WTC11 (cell line): ENCODE measurements at regions not wholly inside any gene's neighbourhood (a gene's known extent, or its start where the extent isn't known, plus 50 kb on each side); places are given as distances from the start of the nearest gene placed in this dataset.

Experiments
- ATAC-seq: fragments of 200-7000 bp; cut with Tn5 transposase; 2 replicates; pipeline ENCODE4 v1.10.0; 2021; ENCODE audit warnings: mild to moderate bottlenecking, moderate library complexity
- CTCF ChIA-PET: fragments of 300-600 bp; sonication (Branson Sonifier 250); formaldehyde crosslinking; loops from one replicate; lab custom pipeline; 2021; ENCODE audit warnings: antibody characterized with exemption; lab: Charles Lee
- POLR2A ChIA-PET: fragments of 350-600 bp; sonication (Branson Sonifier 250); formaldehyde crosslinking; loops from one replicate; lab custom pipeline; 2021; ENCODE audit warnings: antibody characterized with exemption; lab: Charles Lee
- DNase-seq: peaks from one replicate; pipeline ENCODE4 v3.0.0; 2021; ENCODE audit warnings: low spot score
- H3K27ac Mint-ChIP-seq: 2 replicates; pipeline ENCODE4 v1.8.0; 2021; ENCODE audit warnings: mixed read lengths
- H3K27me3 Mint-ChIP-seq: 2 replicates; pipeline ENCODE4 v1.8.0; 2021; ENCODE audit warnings: low read depth, mild to moderate bottlenecking, moderate library complexity, mixed read lengths
- H3K36me3 Mint-ChIP-seq: 2 replicates; pipeline ENCODE4 v1.8.0; 2021; ENCODE audit warnings: mixed read lengths
- H3K4me1 Mint-ChIP-seq: 2 replicates; pipeline ENCODE4 v1.8.0; 2022; ENCODE audit warnings: mixed read lengths
- H3K4me3 Mint-ChIP-seq: 2 replicates; pipeline ENCODE4 v1.8.0; 2021; ENCODE audit warnings: mild to moderate bottlenecking, moderate library complexity, mixed read lengths
- H3K9me3 Mint-ChIP-seq: 2 replicates; pipeline ENCODE4 v1.8.0; 2021; ENCODE audit warnings: mixed read lengths
- ATF3 ChIP-seq: sonication (generic); formaldehyde crosslinking; conservative IDR thresholded peaks from 2 replicates; pipeline ENCODE4 v1.8.1; 2022; ENCODE audit warnings: mild to moderate bottlenecking, missing genetic modification reagents
- CREB1 ChIP-seq: sonication (generic); formaldehyde crosslinking; IDR thresholded peaks from 2 replicates; pipeline ENCODE4 v1.8.0; 2023; ENCODE audit warnings: mild to moderate bottlenecking, missing genetic modification reagents
- ELF4 ChIP-seq: sonication (generic); formaldehyde crosslinking; IDR thresholded peaks from 2 replicates; pipeline ENCODE4 v1.8.1; 2022; ENCODE audit warnings: low read depth, mild to moderate bottlenecking, moderate library complexity, missing genetic modification reagents
- FOXP1 ChIP-seq: sonication (generic); formaldehyde crosslinking; IDR thresholded peaks from 2 replicates; pipeline ENCODE4 v1.8.0; 2022; ENCODE audit warnings: missing genetic modification reagents, mild to moderate bottlenecking, moderate library complexity, borderline replicate concordance
- IRF1 ChIP-seq: sonication (generic); formaldehyde crosslinking; IDR thresholded peaks from 2 replicates; pipeline ENCODE4 v1.8.0; 2023; ENCODE audit warnings: missing genetic modification reagents
- NFATC4 ChIP-seq: fragments of 250-450 bp; sonication (Bioruptor Pico); IDR thresholded peaks from 2 replicates; pipeline ENCODE4 v1.9.0; 2021; ENCODE audit warnings: mild to moderate bottlenecking
- NFYB ChIP-seq: sonication (generic); formaldehyde crosslinking; conservative IDR thresholded peaks from 2 replicates; pipeline ENCODE4 v1.8.0; 2022; ENCODE audit warnings: low read depth, missing genetic modification reagents
- PRRX2 ChIP-seq: fragments of 250-450 bp; sonication (Bioruptor Pico); IDR thresholded peaks from 2 replicates; pipeline ENCODE4 v1.8.0; 2021; ENCODE audit warnings: mild to moderate bottlenecking
- SMAD4 ChIP-seq: sonication (generic); formaldehyde crosslinking; IDR thresholded peaks from 2 replicates; pipeline ENCODE4 v1.8.0; 2022; ENCODE audit warnings: mild to moderate bottlenecking, missing genetic modification reagents
- TEAD1 ChIP-seq: sonication (generic); formaldehyde crosslinking; IDR thresholded peaks from 2 replicates; pipeline ENCODE4 v1.8.0; 2022; ENCODE audit warnings: mild to moderate bottlenecking, missing genetic modification reagents
- USF2 ChIP-seq: sonication (generic); formaldehyde crosslinking; IDR thresholded peaks from 2 replicates; pipeline ENCODE4 v1.8.1; 2023; ENCODE audit warnings: mild to moderate bottlenecking, missing genetic modification reagents, moderate library complexity
- ZNF423 ChIP-seq: fragments of 250-450 bp; sonication (Bioruptor Pico); IDR thresholded peaks from 2 replicates; pipeline ENCODE4 v2.1.2; 2022; ENCODE audit warnings: mild to moderate bottlenecking, moderate library complexity
- TF ChIP-seq, protein P1 (sequence below): sonication (generic); formaldehyde crosslinking; IDR thresholded peaks from 2 replicates; pipeline ENCODE4 v1.8.0; 2022; ENCODE audit warnings: missing genetic modification reagents
- TF ChIP-seq, protein P2 (sequence below): sonication (generic); formaldehyde crosslinking; IDR thresholded peaks from 2 replicates; pipeline ENCODE4 v1.8.1; 2023; ENCODE audit warnings: mild to moderate bottlenecking, missing genetic modification reagents
- TF ChIP-seq, protein P3 (sequence below): sonication (generic); formaldehyde crosslinking; IDR thresholded peaks from 2 replicates; pipeline ENCODE4 v1.8.1; 2022; ENCODE audit warnings: mild to moderate bottlenecking, moderate library complexity, missing genetic modification reagents
- TF ChIP-seq, protein P4 (sequence below): fragments of 250-450 bp; sonication (Bioruptor Pico); IDR thresholded peaks from 2 replicates; pipeline ENCODE4 v1.9.0; 2021; ENCODE audit warnings: mild to moderate bottlenecking, borderline replicate concordance

DNA sequence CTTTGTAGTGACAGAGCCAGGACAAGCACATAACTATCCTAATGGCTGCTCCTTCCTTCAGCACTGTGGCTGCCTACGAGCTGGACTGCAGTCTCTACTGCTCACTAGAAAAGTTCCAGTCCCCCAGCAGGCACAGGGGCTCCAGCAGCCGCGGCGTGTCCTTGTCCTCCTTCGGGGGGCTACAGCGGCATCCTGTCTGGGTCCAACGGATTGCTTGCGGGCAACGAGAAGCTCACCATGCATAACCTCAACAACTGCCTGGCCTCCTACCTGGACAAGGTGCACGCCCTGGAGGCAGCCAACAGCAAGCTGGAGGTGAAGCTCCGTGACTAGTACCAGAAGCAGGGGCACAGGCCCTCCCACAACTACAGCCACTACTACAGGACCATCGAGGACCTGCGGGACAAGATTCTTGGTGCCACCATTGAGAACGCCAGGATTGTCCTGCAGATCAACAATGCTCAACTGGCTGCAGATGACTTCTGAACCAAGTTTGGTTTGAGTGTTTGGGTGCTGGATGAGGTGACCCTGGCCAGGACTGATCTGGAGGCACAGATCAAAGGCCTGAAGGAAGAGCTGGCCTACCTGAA, 169.4 kb downstream of the NDUFA12 start:
- CTCF ChIA-PET: interaction anchor here (0.6 to 1.2 kb wide), 4 partner anchors 39 to 84 kb away, joined by 3 to 4 read pairs (median 4); no protein-coding TSS in a partner anchor

More for the DNA sequence above, 169.4 kb downstream of the NDUFA12 start:
- Mint-ChIP-seq H3K27ac (no peak overlapping the region; the same call in 1 of the 2 replicates), H3K27me3 (no peaks in the 10 kb centered on the region), H3K36me3 (peaks cover 10% of the 10 kb centered on the region), H3K4me1 (peaks cover 33% of the 10 kb centered on the region), H3K4me3 (no peak overlapping the region), H3K9me3 (peaks cover 26% of the 10 kb centered on the region)
- DNase-seq (no peak), ATAC-seq (no peak)
- no peak for TF ChIP-seq ATF3
- TF ChIP-seq ELF4: no peak
- TF ChIP-seq FOXP1 (CRISPR knock-in tag): no peak
- TF ChIP-seq PRRX2 (CRISPR knock-in tag): no peak
- TF ChIP-seq, protein P1, sequence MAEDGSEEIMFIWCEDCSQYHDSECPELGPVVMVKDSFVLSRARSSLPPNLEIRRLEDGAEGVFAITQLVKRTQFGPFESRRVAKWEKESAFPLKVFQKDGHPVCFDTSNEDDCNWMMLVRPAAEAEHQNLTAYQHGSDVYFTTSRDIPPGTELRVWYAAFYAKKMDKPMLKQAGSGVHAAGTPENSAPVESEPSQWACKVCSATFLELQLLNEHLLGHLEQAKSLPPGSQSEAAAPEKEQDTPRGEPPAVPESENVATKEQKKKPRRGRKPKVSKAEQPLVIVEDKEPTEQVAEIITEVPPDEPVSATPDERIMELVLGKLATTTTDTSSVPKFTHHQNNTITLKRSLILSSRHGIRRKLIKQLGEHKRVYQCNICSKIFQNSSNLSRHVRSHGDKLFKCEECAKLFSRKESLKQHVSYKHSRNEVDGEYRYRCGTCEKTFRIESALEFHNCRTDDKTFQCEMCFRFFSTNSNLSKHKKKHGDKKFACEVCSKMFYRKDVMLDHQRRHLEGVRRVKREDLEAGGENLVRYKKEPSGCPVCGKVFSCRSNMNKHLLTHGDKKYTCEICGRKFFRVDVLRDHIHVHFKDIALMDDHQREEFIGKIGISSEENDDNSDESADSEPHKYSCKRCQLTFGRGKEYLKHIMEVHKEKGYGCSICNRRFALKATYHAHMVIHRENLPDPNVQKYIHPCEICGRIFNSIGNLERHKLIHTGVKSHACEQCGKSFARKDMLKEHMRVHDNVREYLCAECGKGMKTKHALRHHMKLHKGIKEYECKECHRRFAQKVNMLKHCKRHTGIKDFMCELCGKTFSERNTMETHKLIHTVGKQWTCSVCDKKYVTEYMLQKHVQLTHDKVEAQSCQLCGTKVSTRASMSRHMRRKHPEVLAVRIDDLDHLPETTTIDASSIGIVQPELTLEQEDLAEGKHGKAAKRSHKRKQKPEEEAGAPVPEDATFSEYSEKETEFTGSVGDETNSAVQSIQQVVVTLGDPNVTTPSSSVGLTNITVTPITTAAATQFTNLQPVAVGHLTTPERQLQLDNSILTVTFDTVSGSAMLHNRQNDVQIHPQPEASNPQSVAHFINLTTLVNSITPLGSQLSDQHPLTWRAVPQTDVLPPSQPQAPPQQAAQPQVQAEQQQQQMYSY (CRISPR knock-in tag): no peak
- TF ChIP-seq, protein P2, sequence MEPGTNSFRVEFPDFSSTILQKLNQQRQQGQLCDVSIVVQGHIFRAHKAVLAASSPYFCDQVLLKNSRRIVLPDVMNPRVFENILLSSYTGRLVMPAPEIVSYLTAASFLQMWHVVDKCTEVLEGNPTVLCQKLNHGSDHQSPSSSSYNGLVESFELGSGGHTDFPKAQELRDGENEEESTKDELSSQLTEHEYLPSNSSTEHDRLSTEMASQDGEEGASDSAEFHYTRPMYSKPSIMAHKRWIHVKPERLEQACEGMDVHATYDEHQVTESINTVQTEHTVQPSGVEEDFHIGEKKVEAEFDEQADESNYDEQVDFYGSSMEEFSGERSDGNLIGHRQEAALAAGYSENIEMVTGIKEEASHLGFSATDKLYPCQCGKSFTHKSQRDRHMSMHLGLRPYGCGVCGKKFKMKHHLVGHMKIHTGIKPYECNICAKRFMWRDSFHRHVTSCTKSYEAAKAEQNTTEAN (CRISPR knock-in tag): no peak
- TF ChIP-seq TEAD1: no peak
- TF ChIP-seq ZNF423 (CRISPR knock-in tag): no peak
- TF ChIP-seq NFATC4: no peak
- no peak for TF ChIP-seq NFYB
- TF ChIP-seq SMAD4 (CRISPR knock-in tag): no peak
- TF ChIP-seq IRF1: no peak
- TF ChIP-seq, protein P3, sequence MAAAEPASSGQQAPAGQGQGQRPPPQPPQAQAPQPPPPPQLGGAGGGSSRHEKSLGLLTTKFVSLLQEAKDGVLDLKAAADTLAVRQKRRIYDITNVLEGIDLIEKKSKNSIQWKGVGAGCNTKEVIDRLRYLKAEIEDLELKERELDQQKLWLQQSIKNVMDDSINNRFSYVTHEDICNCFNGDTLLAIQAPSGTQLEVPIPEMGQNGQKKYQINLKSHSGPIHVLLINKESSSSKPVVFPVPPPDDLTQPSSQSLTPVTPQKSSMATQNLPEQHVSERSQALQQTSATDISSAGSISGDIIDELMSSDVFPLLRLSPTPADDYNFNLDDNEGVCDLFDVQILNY: no peak
- TF ChIP-seq, protein P4, sequence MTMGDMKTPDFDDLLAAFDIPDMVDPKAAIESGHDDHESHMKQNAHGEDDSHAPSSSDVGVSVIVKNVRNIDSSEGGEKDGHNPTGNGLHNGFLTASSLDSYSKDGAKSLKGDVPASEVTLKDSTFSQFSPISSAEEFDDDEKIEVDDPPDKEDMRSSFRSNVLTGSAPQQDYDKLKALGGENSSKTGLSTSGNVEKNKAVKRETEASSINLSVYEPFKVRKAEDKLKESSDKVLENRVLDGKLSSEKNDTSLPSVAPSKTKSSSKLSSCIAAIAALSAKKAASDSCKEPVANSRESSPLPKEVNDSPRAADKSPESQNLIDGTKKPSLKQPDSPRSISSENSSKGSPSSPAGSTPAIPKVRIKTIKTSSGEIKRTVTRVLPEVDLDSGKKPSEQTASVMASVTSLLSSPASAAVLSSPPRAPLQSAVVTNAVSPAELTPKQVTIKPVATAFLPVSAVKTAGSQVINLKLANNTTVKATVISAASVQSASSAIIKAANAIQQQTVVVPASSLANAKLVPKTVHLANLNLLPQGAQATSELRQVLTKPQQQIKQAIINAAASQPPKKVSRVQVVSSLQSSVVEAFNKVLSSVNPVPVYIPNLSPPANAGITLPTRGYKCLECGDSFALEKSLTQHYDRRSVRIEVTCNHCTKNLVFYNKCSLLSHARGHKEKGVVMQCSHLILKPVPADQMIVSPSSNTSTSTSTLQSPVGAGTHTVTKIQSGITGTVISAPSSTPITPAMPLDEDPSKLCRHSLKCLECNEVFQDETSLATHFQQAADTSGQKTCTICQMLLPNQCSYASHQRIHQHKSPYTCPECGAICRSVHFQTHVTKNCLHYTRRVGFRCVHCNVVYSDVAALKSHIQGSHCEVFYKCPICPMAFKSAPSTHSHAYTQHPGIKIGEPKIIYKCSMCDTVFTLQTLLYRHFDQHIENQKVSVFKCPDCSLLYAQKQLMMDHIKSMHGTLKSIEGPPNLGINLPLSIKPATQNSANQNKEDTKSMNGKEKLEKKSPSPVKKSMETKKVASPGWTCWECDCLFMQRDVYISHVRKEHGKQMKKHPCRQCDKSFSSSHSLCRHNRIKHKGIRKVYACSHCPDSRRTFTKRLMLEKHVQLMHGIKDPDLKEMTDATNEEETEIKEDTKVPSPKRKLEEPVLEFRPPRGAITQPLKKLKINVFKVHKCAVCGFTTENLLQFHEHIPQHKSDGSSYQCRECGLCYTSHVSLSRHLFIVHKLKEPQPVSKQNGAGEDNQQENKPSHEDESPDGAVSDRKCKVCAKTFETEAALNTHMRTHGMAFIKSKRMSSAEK (CRISPR knock-in tag): no peak
- no peak for TF ChIP-seq CREB1 (CRISPR knock-in tag)
- no peak for TF ChIP-seq USF2 (CRISPR knock-in tag)
- POLR2A ChIA-PET: no interaction called here
